ENCODE measurements at regions not wholly inside any gene's neighbourhood (a gene's known extent, or its start where the extent isn't known, plus 50 kb on each side); places are given as distances from the start of the nearest gene placed in this dataset.

DNA sequence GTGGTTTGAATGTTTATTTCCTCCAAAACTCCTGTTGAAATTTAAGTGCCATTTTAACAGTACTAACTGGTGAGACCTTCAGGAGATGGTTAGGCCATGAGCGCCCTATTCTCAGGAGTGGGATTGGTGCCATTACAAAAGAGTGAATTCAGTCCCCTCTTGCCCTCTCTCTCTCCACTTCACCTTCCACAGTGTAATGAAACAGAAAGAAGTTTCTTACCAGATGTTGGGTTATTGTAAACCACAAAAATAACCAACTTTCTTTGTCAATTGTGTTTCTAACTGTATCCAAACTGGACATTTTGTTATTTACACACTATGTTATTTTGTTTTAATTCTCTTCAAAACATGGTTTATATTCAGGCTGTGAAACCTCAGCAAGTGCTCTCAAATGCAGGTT is 1734.3 kb downstream of the PCDH7 start:
- TF ChIP-seq RFX5 (IDR thresholded peaks at IDR 0.05; ENCODE audit: borderline replicate concordance, low read depth, low read length): no peak
- TF ChIP-seq, protein P1, sequence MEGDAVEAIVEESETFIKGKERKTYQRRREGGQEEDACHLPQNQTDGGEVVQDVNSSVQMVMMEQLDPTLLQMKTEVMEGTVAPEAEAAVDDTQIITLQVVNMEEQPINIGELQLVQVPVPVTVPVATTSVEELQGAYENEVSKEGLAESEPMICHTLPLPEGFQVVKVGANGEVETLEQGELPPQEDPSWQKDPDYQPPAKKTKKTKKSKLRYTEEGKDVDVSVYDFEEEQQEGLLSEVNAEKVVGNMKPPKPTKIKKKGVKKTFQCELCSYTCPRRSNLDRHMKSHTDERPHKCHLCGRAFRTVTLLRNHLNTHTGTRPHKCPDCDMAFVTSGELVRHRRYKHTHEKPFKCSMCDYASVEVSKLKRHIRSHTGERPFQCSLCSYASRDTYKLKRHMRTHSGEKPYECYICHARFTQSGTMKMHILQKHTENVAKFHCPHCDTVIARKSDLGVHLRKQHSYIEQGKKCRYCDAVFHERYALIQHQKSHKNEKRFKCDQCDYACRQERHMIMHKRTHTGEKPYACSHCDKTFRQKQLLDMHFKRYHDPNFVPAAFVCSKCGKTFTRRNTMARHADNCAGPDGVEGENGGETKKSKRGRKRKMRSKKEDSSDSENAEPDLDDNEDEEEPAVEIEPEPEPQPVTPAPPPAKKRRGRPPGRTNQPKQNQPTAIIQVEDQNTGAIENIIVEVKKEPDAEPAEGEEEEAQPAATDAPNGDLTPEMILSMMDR (IDR thresholded peaks at IDR 0.05; ENCODE audit: control extremely low read depth in 1 of 3, insufficient read depth in 1 of 3, low read depth in 1 of 3, low read length in 3 of 3): no peak
- TF ChIP-seq, protein P2, sequence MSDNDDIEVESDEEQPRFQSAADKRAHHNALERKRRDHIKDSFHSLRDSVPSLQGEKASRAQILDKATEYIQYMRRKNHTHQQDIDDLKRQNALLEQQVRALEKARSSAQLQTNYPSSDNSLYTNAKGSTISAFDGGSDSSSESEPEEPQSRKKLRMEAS (IDR thresholded peaks at IDR 0.05): no peak
